ENCODE measurements at regions not wholly inside any gene's neighbourhood (a gene's known extent, or its start where the extent isn't known, plus 50 kb on each side); places are given as distances from the start of the nearest gene placed in this dataset.

DNA sequence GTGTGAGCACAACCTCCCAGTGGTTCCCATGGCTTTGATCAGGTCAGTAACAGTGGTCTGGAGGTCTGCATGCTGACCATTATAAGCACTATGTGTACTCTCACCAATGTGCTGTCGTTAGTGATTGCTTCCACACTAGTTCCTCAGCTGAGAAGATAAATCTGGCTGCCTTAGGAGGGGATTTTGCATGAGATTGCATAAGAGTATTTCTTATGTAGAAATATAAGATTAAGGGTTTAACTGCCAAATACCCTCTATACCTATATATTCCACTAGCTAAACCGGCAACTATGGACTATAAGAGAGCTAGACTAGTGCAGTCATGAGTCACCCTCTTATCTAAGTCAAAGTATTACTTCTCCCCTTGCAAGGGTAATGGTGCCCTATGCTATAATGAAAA, 580.2 kb downstream of the CDH11 start:
- DNase-seq, result no peak

DNA sequence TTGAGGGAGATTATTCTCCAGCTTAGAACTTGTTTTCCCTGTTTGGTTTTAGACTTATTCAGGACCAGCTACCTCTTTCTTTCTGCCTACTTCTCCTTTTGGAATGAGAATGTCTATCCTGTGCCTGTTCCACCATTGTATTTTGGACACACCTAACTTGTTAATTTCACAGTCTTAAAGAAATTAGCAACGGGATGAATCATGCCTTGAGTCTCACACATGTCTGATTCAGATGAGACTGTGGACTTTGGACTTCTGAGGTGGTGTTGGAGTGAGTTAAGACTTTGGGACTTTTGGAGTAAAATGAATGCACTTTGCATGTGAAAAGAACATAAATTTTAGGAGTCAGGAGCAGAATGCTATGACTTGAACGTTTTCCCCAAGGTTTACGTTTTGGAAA, 581.4 kb downstream of the CDH11 start:
- DNase-seq, result no peak

- DNase-seq, result no peak
These were observed 582.0 kb downstream of the CDH11 start for GRCh38 chr16:64539811-64540371.

DNA sequence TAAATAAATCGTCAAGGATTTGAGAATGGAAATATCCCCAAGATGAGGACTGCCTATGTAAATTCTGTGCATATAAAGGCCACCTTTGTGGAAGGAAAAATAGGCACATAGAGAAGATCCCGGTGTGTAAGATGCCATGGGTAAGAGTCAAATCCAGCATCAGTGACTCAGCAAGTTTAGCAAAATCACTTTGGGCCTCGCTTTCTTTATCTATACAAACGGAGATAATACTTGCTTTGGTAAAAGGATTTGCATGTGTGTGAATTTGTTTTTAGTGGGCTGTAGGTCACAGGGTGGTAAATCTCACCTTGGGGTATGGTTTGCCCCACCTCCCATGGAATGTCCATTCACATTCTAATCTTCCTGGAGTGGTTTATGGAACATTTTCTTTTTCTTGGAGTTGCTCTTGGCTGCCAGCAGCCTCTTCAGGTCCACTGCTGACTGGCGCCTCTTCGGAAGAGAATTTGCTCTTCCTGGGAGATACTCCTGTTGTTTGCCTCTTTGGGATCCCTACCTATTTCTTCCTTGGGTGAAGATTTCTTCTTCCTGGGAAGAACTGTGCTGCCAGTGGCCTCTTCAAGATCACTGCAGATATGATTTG, 587.6 kb downstream of the CDH11 start:
- no peak for DNase-seq

GRCh38 chr16:64532691-64533090, 589.2 kb downstream of the CDH11 start:
- no peak for DNase-seq

DNA sequence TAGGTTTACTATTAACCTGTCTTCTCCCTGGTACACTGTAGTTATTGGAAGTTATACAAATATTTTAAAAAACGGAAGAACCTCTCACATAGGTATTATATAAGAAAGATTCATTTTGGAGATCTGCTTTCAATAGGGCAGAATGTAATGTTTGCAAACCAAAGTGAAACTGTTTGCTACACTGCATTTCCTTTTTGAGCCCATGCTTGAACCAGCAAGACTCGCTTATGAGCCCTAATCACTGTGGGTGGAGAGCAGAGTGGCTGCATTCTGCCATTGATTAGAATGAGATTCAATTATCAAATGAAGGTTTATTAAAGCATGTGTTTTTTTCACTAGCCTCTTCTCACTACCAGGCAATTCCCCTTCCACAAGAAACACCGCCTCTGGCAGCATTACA, 589.7 kb downstream of the CDH11 start:
- no peak for DNase-seq

- DNase-seq, result no peak
These were observed 590.5 kb downstream of the CDH11 start for GRCh38 chr16:64531401-64531800.

GRCh38 chr16:64522548-64522947, 599.3 kb downstream of the CDH11 start:
- DNase-seq, result no peak

DNA sequence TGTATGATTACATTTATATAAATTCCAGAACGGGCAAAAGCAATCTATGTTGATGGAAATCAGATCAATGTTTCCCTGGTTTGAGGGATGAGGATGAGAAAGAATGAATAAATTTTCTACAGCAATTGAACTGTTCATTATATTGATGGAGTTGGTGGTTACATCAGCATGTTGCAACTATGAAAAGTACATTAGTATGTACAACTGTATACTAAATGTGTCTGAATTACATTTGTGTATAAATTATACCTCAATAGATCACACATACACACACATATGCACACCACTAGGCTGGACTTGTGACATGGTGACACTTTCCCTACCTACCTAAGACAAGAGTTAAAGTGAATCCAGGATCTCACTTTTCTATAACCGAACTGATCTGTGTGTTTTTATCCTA, 608.0 kb downstream of the CDH11 start:
- no peak for DNase-seq

DNA sequence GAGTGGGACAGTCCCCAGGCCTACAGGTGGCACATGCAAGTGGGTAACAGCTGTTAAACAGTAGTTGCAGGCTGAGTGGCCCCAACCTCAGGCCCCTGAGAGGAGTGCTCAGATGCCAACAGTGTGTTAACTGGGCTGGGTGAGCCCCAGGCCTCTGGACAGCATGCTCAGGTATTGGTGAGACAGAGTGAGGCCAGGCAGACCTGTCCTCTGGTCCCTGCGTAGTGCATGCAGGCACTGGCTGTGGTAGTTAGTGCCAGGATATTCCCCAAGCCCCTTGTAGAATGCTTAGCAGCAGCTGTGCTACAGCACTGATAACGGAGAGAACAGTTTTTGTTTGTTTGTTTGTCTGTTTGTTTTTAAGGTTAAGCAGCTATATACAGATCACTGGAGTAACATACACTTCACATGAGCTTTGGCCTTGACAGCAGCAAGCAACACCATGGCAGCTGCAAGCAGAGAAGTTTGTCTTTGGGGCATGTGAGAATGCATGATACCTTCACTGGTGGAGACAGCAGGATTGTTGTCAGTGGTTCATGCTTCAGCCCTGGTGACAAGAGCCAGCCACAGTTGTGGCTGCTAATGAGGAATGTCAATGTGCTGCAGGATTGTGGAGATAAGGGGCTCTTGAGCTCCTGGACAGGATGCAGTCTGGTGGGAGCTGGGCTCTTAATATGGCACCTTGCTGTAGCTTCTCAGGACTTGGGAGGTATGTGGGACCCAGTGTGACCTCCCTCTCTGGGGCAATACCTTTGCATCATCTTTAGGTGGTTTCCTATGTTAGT, 614.4 kb downstream of the CDH11 start:
- DNase-seq, result no peak

DNA sequence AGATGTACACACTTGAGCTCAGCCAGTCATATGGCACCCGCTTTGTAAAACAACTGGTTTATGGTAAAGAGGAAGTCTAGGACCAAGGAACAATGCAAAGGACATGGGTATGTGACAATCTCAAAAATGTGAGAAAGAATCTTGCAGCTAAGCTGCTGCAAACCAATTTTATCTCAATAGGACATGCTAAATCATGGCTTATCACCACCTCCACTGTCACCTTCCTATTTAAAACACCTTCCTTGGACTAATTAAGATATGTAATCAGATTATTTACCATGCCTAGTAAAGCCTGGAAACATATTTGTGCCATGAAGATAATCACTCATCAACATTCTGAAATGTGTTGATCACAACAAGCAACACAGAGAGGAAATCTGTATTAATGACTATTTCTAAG, 622.7 kb downstream of the CDH11 start:
- no peak for DNase-seq

DNA sequence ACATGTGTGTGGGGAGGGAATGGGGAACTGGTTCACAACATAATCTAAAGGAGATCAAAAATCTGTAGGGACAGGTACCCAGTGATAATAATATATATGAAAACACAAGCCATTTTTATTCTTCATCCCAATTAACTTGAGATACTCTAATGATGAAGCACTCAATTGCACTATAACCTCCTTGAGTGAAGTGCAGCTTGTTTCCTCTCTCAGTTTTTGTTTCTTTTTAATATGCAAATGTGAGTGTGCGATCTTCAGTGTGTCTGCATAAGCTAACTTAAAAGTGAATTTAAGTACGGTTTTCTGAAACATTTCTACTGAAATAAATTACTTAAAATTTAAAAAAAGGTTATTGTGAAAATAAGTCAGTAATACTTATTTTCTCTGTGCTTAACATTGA, 623.5 kb downstream of the CDH11 start:
- no peak for DNase-seq

- DNase-seq, result no peak
These were observed 628.2 kb downstream of the CDH11 start for GRCh38 chr16:64493709-64494108.

DNA sequence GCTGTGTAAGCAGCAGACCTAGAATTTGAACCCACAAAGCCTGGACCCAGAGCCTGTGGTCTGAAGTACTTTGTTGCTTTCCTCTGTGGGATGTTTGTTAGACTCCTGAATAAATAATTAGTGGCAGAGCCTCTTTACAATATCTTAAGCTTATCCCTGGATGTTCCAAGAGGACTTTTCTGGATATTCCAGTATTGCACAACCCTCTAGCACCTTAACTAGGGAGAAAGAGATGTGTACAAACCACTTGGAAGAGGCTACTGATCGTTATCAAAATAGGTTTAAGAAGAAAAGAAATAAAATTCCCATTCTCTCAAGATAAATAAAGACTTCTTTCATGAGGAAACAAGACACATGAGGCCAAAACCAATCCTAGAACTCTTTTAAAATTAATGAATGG, 632.4 kb downstream of the CDH11 start:
- DNase-seq, result no peak

- no peak for DNase-seq
These were observed 635.3 kb downstream of the CDH11 start for GRCh38 chr16:64486561-64486960.

GRCh38 chr16:64481497-64481896, 640.4 kb downstream of the CDH11 start:
- no peak for DNase-seq

GRCh38 chr16:64478252-64478906, 643.5 kb downstream of the CDH11 start:
- DNase-seq, result peak in 2 of 3 donors; percentile 26 to 50

DNA sequence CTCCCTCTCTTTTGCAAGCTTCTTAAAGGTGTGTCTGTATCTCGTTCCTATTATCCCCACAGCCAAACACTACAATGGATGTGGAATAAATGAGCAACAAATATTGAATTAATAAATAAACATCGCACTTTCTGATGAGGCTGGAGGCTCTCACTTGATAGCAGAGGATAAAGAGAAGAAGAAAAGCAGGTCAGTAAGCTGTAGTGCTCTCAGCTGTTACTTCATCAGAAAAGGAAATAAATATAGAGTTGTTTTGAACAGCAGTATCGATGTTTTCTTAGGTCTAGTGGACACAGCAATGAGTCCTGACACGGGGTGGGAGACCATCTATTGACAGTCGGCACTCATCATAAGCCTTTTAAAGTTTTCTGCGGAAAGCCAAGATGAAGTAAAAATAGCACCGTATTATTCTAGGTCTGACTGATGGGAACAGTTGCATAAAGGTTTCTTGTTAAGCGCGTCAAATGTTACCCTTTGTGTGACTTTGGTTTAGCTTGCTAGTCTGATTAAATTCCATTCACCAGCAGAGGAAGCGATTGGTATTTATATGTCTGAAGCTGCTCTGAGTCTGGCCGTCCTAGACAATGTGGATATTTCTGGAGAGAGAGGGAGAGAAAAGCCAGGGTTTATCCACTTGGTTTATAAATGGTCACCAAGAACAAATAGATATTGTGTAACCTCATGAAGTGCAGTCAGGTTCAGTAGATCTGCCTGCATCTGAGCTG, 646.1 kb downstream of the CDH11 start:
- peak; percentile 27 to 52 (median 43) for DNase-seq

- no peak for DNase-seq
These were observed 650.9 kb downstream of the CDH11 start for GRCh38 chr16:64470916-64471315.

- peak; percentile 49 to 83 (median 78) for DNase-seq
These were observed 651.8 kb downstream of the CDH11 start for GRCh38 chr16:64469906-64470702.

GRCh38 chr16:64469351-64469750, 652.5 kb downstream of the CDH11 start:
- DNase-seq, result peak in 1 of 3 donors; percentile 39

Measured in muscle of back (tissue), 3 donors.